Activated CD8-positive, alpha-beta memory T cell treated with anti-CD3 and anti-CD28 coated beads for 48 hours (primary cell): ENCODE measurements at regions not wholly inside any gene's neighbourhood (a gene's known extent, or its start where the extent isn't known, plus 50 kb on each side); places are given as distances from the start of the nearest gene placed in this dataset.

Experiments used
- DNase-seq, 3 experiments: peaks; one replicate each; pipeline ENCODE4 v3.0.0-alpha.2; 2020; ENCODE audit warnings: low read depth in 2 of 3, low spot score in 2 of 3

GRCh38 chr12:24302708-24303107 is 353.2 kb upstream of the SOX5 start:
- no peak for DNase-seq

GRCh38 chr12:24297516-24297915 is 348.0 kb upstream of the SOX5 start:
- DNase-seq, result no peak

GRCh38 chr12:24293549-24293948 is 344.1 kb upstream of the SOX5 start:
- no peak for DNase-seq

GRCh38 chr12:24287963-24288362 is 338.5 kb upstream of the SOX5 start:
- DNase-seq, result no peak

GRCh38 chr12:24285448-24285847 is 336.0 kb upstream of the SOX5 start:
- DNase-seq, result no peak

GRCh38 chr12:24281341-24281740 is 331.9 kb upstream of the SOX5 start:
- DNase-seq, result no peak

- no peak for DNase-seq
Measured at GRCh38 chr12:24280056-24280842, 330.8 kb upstream of the SOX5 start.

GRCh38 chr12:24278832-24279231 is 329.4 kb upstream of the SOX5 start:
- DNase-seq, result no peak

- DNase-seq, result no peak
Measured at GRCh38 chr12:24270965-24271364, 321.5 kb upstream of the SOX5 start.

GRCh38 chr12:24270464-24270863 is 321.0 kb upstream of the SOX5 start:
- no peak for DNase-seq

- no peak for DNase-seq
Measured at GRCh38 chr12:24268663-24269186, 319.3 kb upstream of the SOX5 start.

- DNase-seq, result no peak
Measured at GRCh38 chr12:24266982-24267381, 317.5 kb upstream of the SOX5 start.

GRCh38 chr12:24256684-24257083 is 307.2 kb upstream of the SOX5 start:
- DNase-seq, result no peak

- no peak for DNase-seq
Measured at GRCh38 chr12:24255920-24256665, 306.6 kb upstream of the SOX5 start.

GRCh38 chr12:24252602-24253001 is 303.1 kb upstream of the SOX5 start:
- no peak for DNase-seq

- no peak for DNase-seq
Measured at GRCh38 chr12:24246934-24247333, 297.5 kb upstream of the SOX5 start.

GRCh38 chr12:24246376-24246775 is 296.9 kb upstream of the SOX5 start:
- no peak for DNase-seq

GRCh38 chr12:24244801-24245200 is 295.3 kb upstream of the SOX5 start:
- no peak for DNase-seq

GRCh38 chr12:24244231-24244630 is 294.8 kb upstream of the SOX5 start:
- DNase-seq, result no peak

GRCh38 chr12:24240707-24241106 is 291.2 kb upstream of the SOX5 start:
- no peak for DNase-seq

GRCh38 chr12:24233519-24234246 is 284.2 kb upstream of the SOX5 start:
- no peak for DNase-seq

GRCh38 chr12:24232531-24232930 is 283.1 kb upstream of the SOX5 start:
- DNase-seq, result no peak
